MM.1S (cell line): ENCODE measurements at regions not wholly inside any gene's neighbourhood (a gene's known extent, or its start where the extent isn't known, plus 50 kb on each side); places are given as distances from the start of the nearest gene placed in this dataset.
"Not testable (repeated sequence)": the region's sequence is repeated elsewhere in the genome, so short reads cannot be mapped to it uniquely, and the experiment has no call there.

Experiments used
- DNase-seq: peaks from one replicate; pipeline ENCODE4 v3.0.0-alpha.2; 2015
- H2AFZ ChIP-seq: fragments of 300-600 bp; sonication (generic); 2 replicates; pipeline ENCODE4 v1.6.0; 2016; ENCODE audit warnings: antibody characterized with exemption, low read length
- H3F3A ChIP-seq: fragments of 300-600 bp; sonication (generic); 2 replicates; pipeline ENCODE4 v1.6.1; 2016; ENCODE audit warnings: mild to moderate bottlenecking, antibody characterized with exemption, low read length, moderate library complexity, mixed read lengths; ENCODE audit not compliant: insufficient read depth
- H3K27ac ChIP-seq: fragments of 300-600 bp; sonication (generic); 2 replicates; pipeline ENCODE4 v1.5.1; 2016; ENCODE audit warnings: mild to moderate bottlenecking, low read length
- H3K27me3 ChIP-seq: fragments of 300-600 bp; sonication (generic); replicated peaks from 2 replicates; pipeline ENCODE4 v1.6.0; 2016; ENCODE audit warnings: low read length; ENCODE audit not compliant: insufficient read depth
- H3K36me3 ChIP-seq: fragments of 300-600 bp; sonication (generic); replicated peaks from 2 replicates; pipeline ENCODE4 v1.6.1; 2016; ENCODE audit warnings: mild to moderate bottlenecking, low read length, mixed read lengths; ENCODE audit not compliant: insufficient read depth
- H3K4me1 ChIP-seq: fragments of 300-600 bp; sonication (generic); 2 replicates; pipeline ENCODE4 v1.6.1; 2016; ENCODE audit warnings: low read length, mixed read lengths
- H3K4me2 ChIP-seq: fragments of 300-600 bp; sonication (generic); 2 replicates; pipeline ENCODE4 v1.6.0; 2016; ENCODE audit warnings: low read depth, low read length
- H3K4me3 ChIP-seq: fragments of 300-600 bp; sonication (generic); 2 replicates; pipeline ENCODE4 v1.5.1; 2016; ENCODE audit warnings: low read length, mixed read lengths
- H3K79me2 ChIP-seq: fragments of 300-600 bp; sonication (generic); 2 replicates; pipeline ENCODE4 v1.6.1; 2016; ENCODE audit warnings: mixed run types, low read length, mixed read lengths
- H3K9ac ChIP-seq: fragments of 300-600 bp; sonication (generic); 2 replicates; pipeline ENCODE4 v1.6.1; 2016; ENCODE audit warnings: low read length, mixed read lengths
- H3K9me2 ChIP-seq: fragments of 300-600 bp; sonication (generic); replicated peaks from 2 replicates; pipeline ENCODE4 v1.6.1; 2016; ENCODE audit warnings: mild to moderate bottlenecking, low read length, mixed read lengths; ENCODE audit not compliant: insufficient read depth
- H3K9me3 ChIP-seq: fragments of 300-600 bp; sonication (generic); replicated peaks from 2 replicates; pipeline ENCODE4 v1.6.1; 2016; ENCODE audit warnings: mild to moderate bottlenecking, low read length, mixed read lengths; ENCODE audit not compliant: insufficient read depth
- H4K20me1 ChIP-seq: fragments of 300-600 bp; sonication (generic); 2 replicates; pipeline ENCODE4 v1.6.1; 2016; ENCODE audit warnings: mild to moderate bottlenecking, low read length, moderate library complexity, mixed read lengths; ENCODE audit not compliant: insufficient read depth
- EZH2 ChIP-seq: fragments of 300-600 bp; sonication (generic); optimal IDR thresholded peaks from 2 replicates; pipeline ENCODE3; 2017; ENCODE audit warnings: low read depth, mild to moderate bottlenecking, antibody characterized with exemption, low read length, mixed read lengths
- EZH2phosphoT487 ChIP-seq: fragments of 300-600 bp; sonication (generic); IDR thresholded peaks from 2 replicates; pipeline ENCODE4 v1.6.1; 2018; ENCODE audit warnings: antibody characterized with exemption, low read length
- TF ChIP-seq, protein P1 (sequence below): fragments of 300-600 bp; sonication (generic); IDR thresholded peaks from 2 replicates; pipeline ENCODE4 v1.5.1; 2016; ENCODE audit warnings: antibody characterized with exemption, low read length, mixed read lengths

DNA sequence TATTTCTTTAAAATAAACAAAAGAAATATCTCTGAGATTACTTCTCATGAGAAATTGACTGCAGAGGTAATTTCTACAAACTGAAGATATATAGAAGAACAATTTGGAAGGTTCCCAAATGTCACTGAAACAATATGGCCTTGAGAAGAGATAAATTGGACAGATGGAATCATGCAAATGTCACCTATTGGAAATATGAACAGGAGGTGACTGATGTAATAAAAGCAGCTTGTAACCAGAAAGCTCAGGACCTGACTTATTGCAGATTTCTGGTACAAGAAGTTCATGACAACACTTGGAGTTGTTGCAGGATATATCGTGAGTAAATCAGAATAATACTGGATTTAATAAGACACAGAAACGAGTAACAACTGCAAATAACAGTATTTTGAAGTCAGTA is 93.3 kb upstream of the TRHDE start:
- no peaks in the 10 kb centered on the region for H4K20me1 ChIP-seq
- H3K27me3 ChIP-seq: no peaks in the 10 kb centered on the region
- no peaks in the 10 kb centered on the region for H3K36me3 ChIP-seq
- H3F3A ChIP-seq: no peaks in the 10 kb centered on the region
- no peak overlapping the region for H3K27ac ChIP-seq
- H3K9ac ChIP-seq: no peak overlapping the region
- H3K4me2 ChIP-seq: no peak overlapping the region
- no peaks in the 10 kb centered on the region for H3K9me3 ChIP-seq
- H2AFZ ChIP-seq: no peak overlapping the region
- H3K4me3 ChIP-seq: no peak overlapping the region
- H3K4me1 ChIP-seq: no peaks in the 10 kb centered on the region
- no peaks in the 10 kb centered on the region for H3K9me2 ChIP-seq
- TF ChIP-seq EZH2phosphoT487: no peak
- no peak for TF ChIP-seq EZH2
- TF ChIP-seq, protein P1, sequence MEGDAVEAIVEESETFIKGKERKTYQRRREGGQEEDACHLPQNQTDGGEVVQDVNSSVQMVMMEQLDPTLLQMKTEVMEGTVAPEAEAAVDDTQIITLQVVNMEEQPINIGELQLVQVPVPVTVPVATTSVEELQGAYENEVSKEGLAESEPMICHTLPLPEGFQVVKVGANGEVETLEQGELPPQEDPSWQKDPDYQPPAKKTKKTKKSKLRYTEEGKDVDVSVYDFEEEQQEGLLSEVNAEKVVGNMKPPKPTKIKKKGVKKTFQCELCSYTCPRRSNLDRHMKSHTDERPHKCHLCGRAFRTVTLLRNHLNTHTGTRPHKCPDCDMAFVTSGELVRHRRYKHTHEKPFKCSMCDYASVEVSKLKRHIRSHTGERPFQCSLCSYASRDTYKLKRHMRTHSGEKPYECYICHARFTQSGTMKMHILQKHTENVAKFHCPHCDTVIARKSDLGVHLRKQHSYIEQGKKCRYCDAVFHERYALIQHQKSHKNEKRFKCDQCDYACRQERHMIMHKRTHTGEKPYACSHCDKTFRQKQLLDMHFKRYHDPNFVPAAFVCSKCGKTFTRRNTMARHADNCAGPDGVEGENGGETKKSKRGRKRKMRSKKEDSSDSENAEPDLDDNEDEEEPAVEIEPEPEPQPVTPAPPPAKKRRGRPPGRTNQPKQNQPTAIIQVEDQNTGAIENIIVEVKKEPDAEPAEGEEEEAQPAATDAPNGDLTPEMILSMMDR: no peak
- DNase-seq: no peak
- no peaks in the 10 kb centered on the region for H3K79me2 ChIP-seq

DNA sequence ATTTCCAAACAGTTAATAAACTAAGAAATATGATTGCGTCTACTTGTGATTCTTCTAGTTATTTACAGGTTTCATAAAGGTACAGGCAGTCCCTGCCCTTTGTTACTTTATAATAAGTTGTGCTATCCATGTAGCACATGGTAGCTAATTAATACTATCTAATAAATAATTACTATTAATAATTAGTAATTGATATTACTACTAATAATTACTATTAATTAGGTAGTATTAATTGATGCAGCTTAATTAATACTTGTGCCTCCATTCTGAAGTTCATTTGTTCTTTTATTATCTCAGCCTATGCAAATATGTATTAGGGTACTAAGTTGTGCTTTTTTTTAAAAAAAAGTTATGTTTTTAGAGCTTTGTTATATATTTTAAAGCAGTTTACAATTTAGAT is 92.3 kb upstream of the TRHDE start:
- H3K4me2 ChIP-seq: no peak overlapping the region
- no peak for TF ChIP-seq EZH2
- TF ChIP-seq, protein P1: no peak
- no peak for TF ChIP-seq EZH2phosphoT487
- no peaks in the 10 kb centered on the region for H3K36me3 ChIP-seq
- H3K4me3 ChIP-seq: no peak overlapping the region
- no peak overlapping the region for H3K9ac ChIP-seq
- H3K27me3 ChIP-seq: no peaks in the 10 kb centered on the region
- no peaks in the 10 kb centered on the region for H3K79me2 ChIP-seq
- DNase-seq: no peak
- H3K27ac ChIP-seq: no peak overlapping the region
- no peaks in the 10 kb centered on the region for H4K20me1 ChIP-seq
- no peaks in the 10 kb centered on the region for H3K9me2 ChIP-seq
- H2AFZ ChIP-seq: no peak overlapping the region
- no peaks in the 10 kb centered on the region for H3K4me1 ChIP-seq
- no peaks in the 10 kb centered on the region for H3F3A ChIP-seq
- no peaks in the 10 kb centered on the region for H3K9me3 ChIP-seq

DNA sequence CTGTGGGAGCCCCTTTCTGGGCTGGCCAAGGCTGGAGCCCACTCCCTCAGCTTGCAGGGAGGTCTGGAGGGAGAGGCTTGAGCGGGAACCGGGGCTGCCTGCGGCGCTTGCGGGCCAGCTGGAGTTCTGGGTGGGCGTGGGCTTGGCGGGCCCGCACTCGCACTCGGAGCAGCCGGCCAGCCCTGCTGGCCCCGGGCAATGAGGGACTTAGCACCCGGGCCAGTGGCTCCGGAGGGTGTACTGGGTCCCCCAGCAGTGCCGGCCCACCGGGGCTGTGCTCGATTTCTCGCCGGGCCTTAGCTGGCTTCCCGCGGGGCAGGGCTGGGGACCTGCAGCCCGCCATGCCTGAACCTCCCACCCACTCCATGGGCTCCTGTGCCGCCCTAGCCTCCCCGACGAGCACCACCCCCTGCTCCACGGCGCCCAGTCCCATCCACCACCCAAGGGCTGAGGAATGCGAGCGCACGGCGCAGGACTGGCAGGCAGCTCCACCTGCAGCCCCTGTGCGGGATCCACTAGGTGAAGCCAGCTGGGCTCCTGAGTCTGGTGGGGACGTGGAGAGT is 87.1 kb upstream of the TRHDE start:
- H3K27ac ChIP-seq, H3K9me3 ChIP-seq, H3K9ac ChIP-seq, H3K4me3 ChIP-seq, H4K20me1 ChIP-seq, H3K4me2 ChIP-seq, DNase-seq, H3K36me3 ChIP-seq, H3K27me3 ChIP-seq, H3K9me2 ChIP-seq, H3K4me1 ChIP-seq, H3F3A ChIP-seq, H2AFZ ChIP-seq, H3K79me2 ChIP-seq: not testable (repeated sequence)

DNA sequence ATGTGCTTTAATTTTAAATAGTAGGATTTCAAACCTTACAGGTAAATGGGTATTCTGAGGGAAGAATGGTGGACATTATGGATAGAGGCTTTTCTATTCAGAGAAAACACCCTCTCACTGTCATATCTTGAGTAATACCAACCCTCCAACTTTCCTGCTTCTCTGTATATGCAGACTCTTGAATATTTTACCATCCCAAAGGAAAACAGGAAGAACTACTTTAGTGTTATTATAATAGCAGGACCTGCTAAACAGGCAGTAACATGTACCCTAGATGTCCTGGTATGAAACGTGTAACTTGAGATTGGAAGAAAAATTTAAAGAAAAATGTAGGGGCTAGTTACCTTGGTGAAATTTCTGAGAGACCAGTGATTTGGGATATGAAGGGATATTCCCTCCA is 82.9 kb upstream of the TRHDE start:
- no peak for DNase-seq
- Histone ChIP-seq H3K9me3 (no peaks in the 10 kb centered on the region), H3K4me2 (no peak overlapping the region), H3K9ac (no peak overlapping the region), H3K36me3 (no peaks in the 10 kb centered on the region), H3K79me2 (no peaks in the 10 kb centered on the region), H4K20me1 (no peaks in the 10 kb centered on the region), H3K9me2 (no peaks in the 10 kb centered on the region), H3K27me3 (no peaks in the 10 kb centered on the region), H3K27ac (no peak overlapping the region), H3K4me3 (no peak overlapping the region), H3K4me1 (no peaks in the 10 kb centered on the region), H2AFZ (no peak overlapping the region), H3F3A (no peaks in the 10 kb centered on the region)
- TF ChIP-seq, protein P1: no peak
- TF ChIP-seq EZH2phosphoT487: no peak
- no peak for TF ChIP-seq EZH2
